Gastrocnemius medialis (tissue), 4 donors: ENCODE measurements at regions not wholly inside any gene's neighbourhood (a gene's known extent, or its start where the extent isn't known, plus 50 kb on each side); places are given as distances from the start of the nearest gene placed in this dataset.

Experiments used
- ATAC-seq, 2 donors: fragments of 150-250 bp; one replicate each; pipeline ENCODE4 v1.9.1; 2016
- DNase-seq, 2 donors: peaks; one replicate each; pipeline ENCODE4 v3.0.0-alpha.2; 2019
- H3K27ac ChIP-seq, 4 donors: fragments of 200-600 bp; sonication (generic); 1 replicate in 1 of 4; 2 replicates in 3 of 4; pipeline ENCODE4 v1.5.1; 2016 to 2018; ENCODE audit warnings: mild to moderate bottlenecking in 2 of 4, moderate library complexity in 1 of 4
- H3K27me3 ChIP-seq, 3 donors: fragments of 200-600 bp; sonication (generic) in 2 of 3; 1 replicate in 1 of 3; 2 replicates in 2 of 3; pipeline versions ENCODE4 v1.5.1 to v1.6.0; 2016 to 2019; ENCODE audit warnings: mild to moderate bottlenecking in 1 of 3, moderate library complexity in 1 of 3
- H3K36me3 ChIP-seq, 2 donors: fragments of 200-600 bp; sonication (generic) in 1 of 2; one replicate each; pipeline ENCODE4 v1.5.1; 2017 to 2018
- H3K4me1 ChIP-seq, 2 donors: fragments of 200-600 bp; sonication (generic) in 1 of 2; one replicate each; pipeline ENCODE4 v1.5.1; 2016 to 2017; ENCODE audit warnings: mild to moderate bottlenecking in 2 of 2
- H3K4me3 ChIP-seq, 4 donors: fragments of 200-600 bp; sonication (generic) in 3 of 4; 1 replicate in 1 of 4; 2 replicates in 3 of 4; pipeline ENCODE4 v1.5.1; 2016 to 2019; ENCODE audit warnings: mild to moderate bottlenecking in 2 of 4
- H3K9me3 ChIP-seq, 3 donors: fragments of 200-600 bp; sonication (generic) in 2 of 3; 1 replicate in 1 of 3; 2 replicates in 2 of 3; pipeline ENCODE4 v1.5.1; 2016 to 2019
- POLR2A ChIP-seq, 2 donors: fragments of 450-650 bp; IDR thresholded peaks; one replicate each; pipeline ENCODE4 v1.6.1; 2017; ENCODE audit warnings: antibody characterized with exemption in 2 of 2, mild to moderate bottlenecking in 2 of 2, moderate library complexity in 2 of 2
- in situ Hi-C, 4 donors: fragments of 200-750 bp; cut with MboI; loops; one replicate each; pipeline versions ENCODE4 v1.15.0 to v1.8.0; 2017; ENCODE audit warnings: low sequenced_read_pairs in 4 of 4
- intact Hi-C: fragments of 100-400 bp; cut with DNase I; formaldehyde crosslinking; loops from one replicate; pipeline ENCODE4 v1.15.1; 2023; ENCODE audit warnings: low total_unique reads
- TF ChIP-seq, protein P1 (sequence below), 5 experiments: fragments of 450-650 bp in 3 of 5; fragments of 200-600 bp in 2 of 5; sonication (generic) in 2 of 5; IDR thresholded peaks in 4 of 5; conservative IDR thresholded peaks in 1 of 5; 1 replicate in 4 of 5; 2 replicates in 1 of 5; pipeline ENCODE4 v1.5.1; 2016 to 2019; ENCODE audit warnings: antibody characterized with exemption in 5 of 5, mild to moderate bottlenecking in 3 of 5, moderate library complexity in 3 of 5

DNA sequence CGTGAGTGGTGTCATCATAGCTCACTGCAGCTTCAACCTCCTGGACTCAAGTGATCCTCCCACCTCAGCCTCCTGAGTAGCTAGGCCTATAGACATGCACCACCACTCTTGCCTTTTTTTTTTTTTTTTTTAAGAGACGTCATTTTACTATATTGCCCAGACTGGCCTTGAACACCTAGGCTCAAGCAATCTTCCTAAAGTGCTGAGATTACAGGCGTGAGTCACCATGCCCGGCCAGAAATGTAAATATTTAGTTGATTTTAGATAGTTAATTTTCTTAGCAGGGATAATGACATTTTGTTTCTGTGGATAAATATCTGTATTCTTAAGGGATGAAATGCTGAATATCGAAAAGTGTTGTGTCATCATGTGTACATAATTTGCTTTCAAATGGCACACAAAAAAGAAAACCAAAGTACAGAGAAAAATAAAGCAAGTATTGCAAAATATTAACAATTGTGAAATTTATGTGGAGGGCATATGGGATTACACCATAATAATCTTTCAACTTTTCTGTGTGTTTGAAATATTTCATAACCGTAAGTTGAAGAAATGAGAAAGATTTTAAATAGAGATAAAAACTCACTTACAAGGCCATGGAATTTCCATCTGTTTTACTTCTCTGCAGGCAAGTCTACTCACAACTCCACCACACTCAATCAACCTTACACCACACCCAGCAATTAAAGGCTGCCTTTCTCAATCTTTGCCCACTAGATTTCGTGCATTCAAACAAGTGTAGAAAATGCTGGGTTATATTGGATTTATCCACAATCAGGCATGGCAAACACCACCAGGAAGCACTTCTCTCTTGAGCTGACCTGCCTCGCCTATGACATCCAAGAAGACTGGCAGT is 93.7 kb downstream of the SPTSSA start:
- ATAC-seq (no peak), DNase-seq (no peak)
- no peaks in the 10 kb centered on the region for H3K27me3 ChIP-seq
- no peak overlapping the region for H3K27ac ChIP-seq
- no peaks in the 10 kb centered on the region for H3K9me3 ChIP-seq
- intact Hi-C loops (no loop called here), in situ Hi-C loops (no loop called here)
- no peaks in the 10 kb centered on the region for H3K4me1 ChIP-seq
- H3K36me3 ChIP-seq, result no peaks in the 10 kb centered on the region
- H3K4me3 ChIP-seq, result no peak overlapping the region
- TF ChIP-seq, protein P1, sequence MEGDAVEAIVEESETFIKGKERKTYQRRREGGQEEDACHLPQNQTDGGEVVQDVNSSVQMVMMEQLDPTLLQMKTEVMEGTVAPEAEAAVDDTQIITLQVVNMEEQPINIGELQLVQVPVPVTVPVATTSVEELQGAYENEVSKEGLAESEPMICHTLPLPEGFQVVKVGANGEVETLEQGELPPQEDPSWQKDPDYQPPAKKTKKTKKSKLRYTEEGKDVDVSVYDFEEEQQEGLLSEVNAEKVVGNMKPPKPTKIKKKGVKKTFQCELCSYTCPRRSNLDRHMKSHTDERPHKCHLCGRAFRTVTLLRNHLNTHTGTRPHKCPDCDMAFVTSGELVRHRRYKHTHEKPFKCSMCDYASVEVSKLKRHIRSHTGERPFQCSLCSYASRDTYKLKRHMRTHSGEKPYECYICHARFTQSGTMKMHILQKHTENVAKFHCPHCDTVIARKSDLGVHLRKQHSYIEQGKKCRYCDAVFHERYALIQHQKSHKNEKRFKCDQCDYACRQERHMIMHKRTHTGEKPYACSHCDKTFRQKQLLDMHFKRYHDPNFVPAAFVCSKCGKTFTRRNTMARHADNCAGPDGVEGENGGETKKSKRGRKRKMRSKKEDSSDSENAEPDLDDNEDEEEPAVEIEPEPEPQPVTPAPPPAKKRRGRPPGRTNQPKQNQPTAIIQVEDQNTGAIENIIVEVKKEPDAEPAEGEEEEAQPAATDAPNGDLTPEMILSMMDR (IDR thresholded peaks at IDR 0.05 in 4 of 5, conservative IDR thresholded peaks at IDR 0.05 in 1 of 5), result no peak
- TF ChIP-seq POLR2A (IDR thresholded peaks at IDR 0.05), result no peak

DNA sequence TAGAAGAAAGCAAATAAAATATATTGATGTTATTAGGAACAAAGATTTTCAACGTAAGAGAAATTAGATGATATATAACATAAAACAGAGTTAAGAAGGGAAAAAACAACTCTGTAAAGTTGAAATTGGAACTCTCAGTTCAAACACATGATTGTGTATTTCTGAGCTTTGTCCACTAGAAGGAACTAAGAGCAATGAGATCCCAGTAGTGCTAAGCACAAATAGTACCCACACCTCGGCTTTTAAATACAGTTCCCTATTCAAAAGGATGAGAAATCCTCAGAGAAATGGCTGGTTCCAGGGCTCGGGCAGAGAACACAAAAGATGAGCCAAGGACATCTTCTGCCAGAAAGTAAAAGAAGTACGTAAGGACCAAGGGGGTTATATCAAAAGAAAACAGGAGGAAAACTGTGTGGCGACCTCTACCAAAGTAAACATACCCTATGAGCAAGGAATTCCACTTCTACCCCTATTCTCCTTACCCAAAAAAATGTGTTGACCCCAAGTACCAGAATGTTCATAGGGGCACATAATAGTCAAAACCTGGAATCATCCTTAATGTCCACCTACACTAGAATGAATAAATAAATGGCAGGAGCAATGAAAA is 96.6 kb downstream of the SPTSSA start:
- H3K9me3 ChIP-seq, result no peaks in the 10 kb centered on the region
- no peak for TF ChIP-seq POLR2A (IDR thresholded peaks at IDR 0.05)
- TF ChIP-seq, protein P1 (IDR thresholded peaks at IDR 0.05 in 4 of 5, conservative IDR thresholded peaks at IDR 0.05 in 1 of 5), result peak in 2 of 5 experiments; percentile 21 to 32
- no peak overlapping the region for H3K27ac ChIP-seq
- in situ Hi-C loops (no loop called here), intact Hi-C loops (loop anchor here (1.0 kb wide), 1 partner anchor 133 kb away; no protein-coding TSS in a partner anchor)
- H3K4me1 ChIP-seq, result no peaks in the 10 kb centered on the region
- no peaks in the 10 kb centered on the region for H3K27me3 ChIP-seq
- DNase-seq, result no peak
- H3K36me3 ChIP-seq, result no peaks in the 10 kb centered on the region
- no peak for ATAC-seq
- no peak overlapping the region for H3K4me3 ChIP-seq

GRCh38 chr14:34364201-34364600 is 97.8 kb downstream of the SPTSSA start:
- H3K27ac ChIP-seq, result no peak overlapping the region

DNA sequence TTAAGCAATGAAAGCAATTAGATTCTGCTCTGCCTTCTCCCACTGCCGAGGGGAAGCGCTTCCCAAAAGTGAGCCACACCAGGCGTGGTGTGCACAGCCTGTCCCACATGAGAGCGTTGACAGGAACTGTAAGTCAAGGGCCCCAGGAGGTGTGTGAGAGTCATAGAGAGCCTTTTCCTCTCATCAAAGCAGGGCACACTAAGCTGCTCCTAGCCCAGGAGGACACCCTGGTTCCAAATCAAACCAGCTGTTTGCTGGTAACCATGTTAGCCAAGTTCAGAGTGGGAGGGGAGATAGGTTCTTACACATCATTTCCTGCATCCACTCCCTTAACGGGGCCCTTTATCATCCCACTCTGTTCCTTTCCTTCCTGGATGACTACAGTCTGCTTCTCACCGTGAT is 98.3 kb downstream of the SPTSSA start:
- in situ Hi-C loops, result no loop called here
- ATAC-seq (no peak), DNase-seq (no peak)

More at GRCh38 chr14:34364201-34364600, 97.8 kb downstream of the SPTSSA start:
- H3K27me3 ChIP-seq, result no peaks in the 10 kb centered on the region
- no peaks in the 10 kb centered on the region for H3K36me3 ChIP-seq
- no peak for DNase-seq
- H3K9me3 ChIP-seq, result no peaks in the 10 kb centered on the region
- no peak overlapping the region for H3K4me3 ChIP-seq
- intact Hi-C loops, result no loop called here
- no peak for ATAC-seq
- no peaks in the 10 kb centered on the region for H3K4me1 ChIP-seq
- in situ Hi-C loops, result no loop called here
- no peak for TF ChIP-seq POLR2A (IDR thresholded peaks at IDR 0.05)
- TF ChIP-seq, protein P1 (IDR thresholded peaks at IDR 0.05 in 4 of 5, conservative IDR thresholded peaks at IDR 0.05 in 1 of 5), result no peak

GRCh38 chr14:34362641-34363251 is 99.3 kb downstream of the SPTSSA start:
- H3K27ac ChIP-seq, result no peak overlapping the region
- H3K36me3 ChIP-seq, result no peaks in the 10 kb centered on the region
- in situ Hi-C loops (no loop called here), intact Hi-C loops (no loop called here)
- no peak for TF ChIP-seq POLR2A (IDR thresholded peaks at IDR 0.05)
- TF ChIP-seq, protein P1 (IDR thresholded peaks at IDR 0.05 in 4 of 5, conservative IDR thresholded peaks at IDR 0.05 in 1 of 5), result no peak
- H3K4me3 ChIP-seq, result no peak overlapping the region
- H3K9me3 ChIP-seq, result no peaks in the 10 kb centered on the region
- DNase-seq, result no peak
- no peaks in the 10 kb centered on the region for H3K27me3 ChIP-seq
- no peaks in the 10 kb centered on the region for H3K4me1 ChIP-seq
- ATAC-seq, result no peak

More for the DNA sequence above, 98.3 kb downstream of the SPTSSA start:
- no peaks in the 10 kb centered on the region for H3K4me1 ChIP-seq
- intact Hi-C loops, result no loop called here
- no peaks in the 10 kb centered on the region for H3K36me3 ChIP-seq
- TF ChIP-seq POLR2A (IDR thresholded peaks at IDR 0.05), result no peak
- no peaks in the 10 kb centered on the region for H3K27me3 ChIP-seq
- no peaks in the 10 kb centered on the region for H3K9me3 ChIP-seq
- no peak overlapping the region for H3K27ac ChIP-seq
- no peak overlapping the region for H3K4me3 ChIP-seq
